Effector CD8-positive, alpha-beta T cell (primary cell): ENCODE measurements at regions not wholly inside any gene's neighbourhood (a gene's known extent, or its start where the extent isn't known, plus 50 kb on each side); places are given as distances from the start of the nearest gene placed in this dataset.
"Not testable (repeated sequence)": the region's sequence is repeated elsewhere in the genome, so short reads cannot be mapped to it uniquely, and the experiment has no call there.

ENCODE experiments used
- DNase-seq: peaks from one replicate; lab custom pipeline; 2025; lab: John Stamatoyannopoulos, UW

DNA sequence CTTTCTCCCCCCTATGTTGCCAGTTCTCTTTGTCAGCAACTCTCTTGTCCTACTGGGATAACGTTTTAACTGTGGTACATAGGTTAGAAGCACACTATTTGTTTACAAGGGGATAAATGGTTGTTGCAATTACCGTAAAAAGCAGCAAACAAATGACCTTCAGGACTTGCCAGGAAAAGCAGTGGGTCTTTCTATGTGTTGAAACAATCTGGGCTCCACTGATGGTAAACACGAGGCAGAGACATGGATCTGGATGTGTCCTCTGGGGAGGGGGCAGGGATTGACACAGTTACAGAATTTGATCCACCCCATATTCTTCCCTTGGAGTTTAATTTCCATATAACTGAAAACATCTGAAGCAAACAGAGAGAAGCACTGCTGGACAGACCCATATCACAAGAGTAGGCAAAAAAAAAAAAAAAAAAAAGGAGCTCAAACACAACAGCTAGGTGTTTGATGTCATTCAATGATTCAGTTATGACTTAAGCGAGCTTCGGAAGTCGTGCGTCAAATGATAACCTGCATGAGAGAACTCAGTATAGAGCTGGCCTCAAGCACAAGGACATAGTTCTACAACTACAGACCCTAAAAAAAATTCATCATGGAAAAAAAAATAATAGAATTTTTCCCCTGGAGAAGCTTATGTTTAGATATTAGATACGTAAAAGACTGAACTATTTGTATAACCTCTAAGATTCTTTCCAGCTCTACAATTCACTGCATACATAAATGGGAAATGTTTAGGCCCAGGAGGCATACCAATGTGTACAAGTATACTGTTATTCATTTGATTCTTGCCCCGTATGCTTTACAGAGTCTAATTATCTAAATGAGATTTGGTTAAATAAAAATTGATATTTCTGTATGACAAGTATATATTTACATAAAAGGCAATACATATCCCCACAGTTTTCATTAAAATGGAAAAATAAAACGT lies 127.7 kb downstream of the ALDH8A1 start:
- no peak for DNase-seq

DNA sequence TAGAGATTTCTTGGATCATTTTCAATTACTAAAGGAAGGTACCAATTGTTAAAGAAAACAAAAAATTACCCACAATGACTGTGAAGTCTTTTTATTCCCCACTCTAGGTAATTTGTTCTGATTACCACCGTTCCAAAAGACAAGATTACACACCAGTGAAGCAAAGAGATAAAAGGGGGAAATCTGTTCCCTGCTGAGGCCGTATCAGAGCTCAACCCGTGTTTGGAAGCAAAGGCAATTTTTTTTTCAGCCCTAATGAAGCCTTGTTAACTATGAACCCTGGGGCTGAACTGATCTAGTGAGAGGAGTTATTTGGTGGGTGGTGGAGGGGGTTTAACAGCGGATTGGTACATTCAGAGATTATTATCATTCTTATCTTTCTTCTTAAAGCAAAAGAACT lies 128.5 kb downstream of the ALDH8A1 start:
- no peak for DNase-seq

DNA sequence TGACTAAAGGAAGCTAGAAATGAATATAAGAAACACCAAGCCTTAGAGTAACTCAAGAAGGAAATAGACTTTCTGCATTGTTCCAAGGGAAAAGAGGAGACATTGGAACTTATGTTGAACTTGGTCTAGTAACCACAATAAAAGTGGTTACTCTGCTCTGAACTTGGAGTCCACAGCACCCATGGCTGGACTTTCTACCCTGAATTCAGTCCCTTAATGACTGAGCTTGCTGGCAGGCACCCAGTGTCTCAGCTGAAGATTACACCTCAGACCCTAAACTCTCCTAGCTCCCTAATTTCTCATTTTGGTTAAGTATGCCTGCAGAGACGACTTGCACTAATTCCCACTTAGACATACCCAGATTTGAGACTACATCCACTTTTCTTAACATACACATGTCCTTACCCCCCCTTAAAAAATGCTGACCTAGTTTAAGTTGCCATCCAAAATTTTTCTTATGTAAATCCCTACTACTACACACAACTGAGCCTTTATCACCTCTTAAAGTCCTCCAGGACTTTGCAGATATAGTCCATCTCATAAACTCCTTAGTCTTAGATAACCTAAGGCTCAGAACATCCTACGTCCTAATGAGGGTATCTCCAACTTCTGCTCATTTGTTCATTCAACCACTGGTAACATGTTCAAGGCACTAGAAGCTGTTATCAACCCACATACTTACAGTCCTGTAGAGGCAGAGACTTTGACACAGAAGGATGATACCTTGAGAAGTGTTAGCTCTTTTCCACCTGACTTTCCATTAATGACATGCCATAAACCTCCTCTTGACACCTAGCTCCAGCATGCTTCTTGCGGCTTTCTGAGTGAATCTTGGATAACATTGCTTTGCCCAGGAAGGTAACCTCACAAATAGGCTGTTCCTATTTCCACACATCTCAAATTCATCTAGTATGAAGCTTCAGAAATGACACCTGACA lies 129.8 kb downstream of the ALDH8A1 start:
- DNase-seq, result no peak

DNA sequence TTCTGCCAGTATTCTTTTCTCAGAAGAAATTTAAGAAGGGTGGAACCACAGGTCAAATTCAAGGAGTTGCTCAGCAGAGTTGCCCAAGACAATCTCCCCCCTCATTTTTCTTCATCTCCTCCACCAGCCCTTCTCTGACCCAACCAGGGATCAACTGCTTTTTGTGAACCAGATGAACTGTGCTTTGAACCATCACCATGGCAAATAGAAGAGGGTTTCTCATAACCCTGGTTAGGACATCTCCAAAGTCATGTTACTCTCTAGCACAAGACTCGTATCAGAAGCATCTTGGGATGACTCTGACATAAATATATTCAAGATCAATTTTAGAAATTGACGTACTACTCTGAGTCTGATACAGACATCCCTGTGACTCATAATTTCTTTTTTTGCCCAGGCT lies 130.7 kb downstream of the ALDH8A1 start:
- DNase-seq, result no peak

DNA sequence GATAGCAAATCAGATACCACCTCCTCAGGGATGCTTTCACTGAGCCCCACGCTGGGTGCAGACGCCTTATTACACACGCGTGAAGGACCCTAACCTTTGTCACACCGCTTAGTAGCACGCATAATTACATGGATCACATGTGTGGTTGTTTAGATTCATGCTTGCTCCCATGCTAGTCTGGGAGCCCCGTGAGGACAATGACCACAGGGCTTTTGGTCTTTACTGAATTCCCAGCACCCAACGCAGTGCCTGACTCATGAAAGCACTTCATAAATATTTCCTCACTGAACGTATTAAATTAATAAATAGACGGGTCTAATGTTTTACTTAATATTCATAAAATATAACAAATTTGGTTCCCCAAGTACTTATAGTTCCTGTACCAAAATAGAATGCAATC lies 132.5 kb downstream of the ALDH8A1 start:
- DNase-seq, result no peak

DNA sequence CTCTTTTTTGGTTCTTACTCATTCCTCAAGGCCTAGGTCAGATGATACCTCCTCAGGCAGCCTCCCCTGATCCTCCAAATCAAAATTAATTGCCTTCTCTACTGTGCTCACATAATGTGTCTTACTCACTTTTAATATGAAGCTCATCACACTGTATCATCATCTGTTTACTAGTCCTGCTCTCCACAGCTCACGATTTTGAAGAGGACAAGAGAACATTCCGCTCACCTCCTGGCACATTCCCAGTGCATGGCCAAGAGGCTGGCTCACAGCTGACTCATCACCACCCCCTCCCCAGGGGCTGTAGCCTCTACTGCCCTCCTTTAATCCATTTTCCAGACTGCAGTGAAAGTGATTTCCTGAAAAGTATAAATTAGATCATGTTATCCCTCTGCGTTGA lies 133.1 kb downstream of the ALDH8A1 start:
- no peak for DNase-seq

DNA sequence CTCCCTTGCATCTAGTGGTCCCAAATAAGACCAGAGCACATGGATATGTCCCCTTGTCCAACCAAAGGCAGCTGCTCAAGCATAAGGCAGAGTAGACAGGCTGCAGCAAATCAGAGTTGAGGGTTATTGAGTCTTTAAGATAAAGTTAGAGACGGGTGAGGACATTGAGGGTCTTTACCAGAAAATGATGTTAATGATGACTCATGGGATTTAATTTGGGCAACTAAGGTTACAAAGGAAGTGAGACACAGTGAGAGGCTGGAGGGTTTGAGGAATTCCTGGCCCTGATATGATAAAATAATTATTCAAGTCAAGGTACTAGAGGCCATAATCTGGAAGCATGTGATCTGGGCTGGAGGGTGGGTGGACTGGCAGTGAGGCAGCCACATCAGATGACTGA lies 133.6 kb downstream of the ALDH8A1 start:
- DNase-seq, result no peak

DNA sequence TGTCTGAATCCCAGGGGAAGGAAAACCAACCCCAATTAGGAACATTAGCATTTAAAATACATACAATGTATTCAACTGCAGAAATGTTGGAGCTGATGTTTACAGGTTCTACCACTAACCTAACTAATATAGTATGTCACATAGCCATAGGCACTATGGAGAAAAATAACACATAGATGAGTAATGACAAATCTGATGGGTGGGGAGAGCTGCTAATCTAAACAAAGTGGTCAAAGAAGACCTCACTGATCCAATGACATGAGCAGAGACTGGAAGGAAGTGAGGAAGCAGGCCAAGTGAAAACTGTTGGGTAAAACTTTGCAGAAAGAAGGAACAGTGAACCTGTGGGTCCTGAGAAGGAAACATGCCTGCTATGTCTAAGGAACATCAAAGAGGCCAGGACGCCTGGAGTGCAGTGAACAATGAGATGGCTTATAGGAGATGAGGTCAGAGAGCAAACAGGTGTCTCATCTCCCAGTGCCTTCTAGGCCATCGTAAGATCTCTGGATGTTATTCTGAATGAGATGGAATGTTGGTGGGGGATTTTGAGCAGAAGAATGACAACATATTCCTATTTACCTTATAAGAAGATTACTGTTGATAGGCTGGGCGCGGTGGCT lies 135.7 kb downstream of the ALDH8A1 start:
- DNase-seq, result no peak

DNA sequence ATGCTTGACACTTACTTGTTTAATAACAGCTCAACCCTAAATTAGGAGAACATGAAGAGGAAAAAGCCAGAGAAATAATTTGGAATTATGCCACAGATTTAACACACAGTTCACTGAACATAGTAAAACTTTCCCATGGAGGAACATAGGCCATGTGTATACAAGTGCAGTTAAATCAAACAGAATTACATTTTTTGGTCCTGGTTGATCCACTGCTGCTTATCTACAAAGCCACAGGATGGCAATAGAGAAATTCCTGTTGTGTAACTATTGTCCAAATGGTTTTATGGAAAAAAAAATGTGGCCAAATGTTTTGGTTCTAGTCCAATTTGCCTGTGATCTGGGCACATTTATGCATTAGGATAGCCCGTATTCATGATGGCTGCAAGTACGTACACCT lies 136.8 kb downstream of the ALDH8A1 start:
- no peak for DNase-seq

DNA sequence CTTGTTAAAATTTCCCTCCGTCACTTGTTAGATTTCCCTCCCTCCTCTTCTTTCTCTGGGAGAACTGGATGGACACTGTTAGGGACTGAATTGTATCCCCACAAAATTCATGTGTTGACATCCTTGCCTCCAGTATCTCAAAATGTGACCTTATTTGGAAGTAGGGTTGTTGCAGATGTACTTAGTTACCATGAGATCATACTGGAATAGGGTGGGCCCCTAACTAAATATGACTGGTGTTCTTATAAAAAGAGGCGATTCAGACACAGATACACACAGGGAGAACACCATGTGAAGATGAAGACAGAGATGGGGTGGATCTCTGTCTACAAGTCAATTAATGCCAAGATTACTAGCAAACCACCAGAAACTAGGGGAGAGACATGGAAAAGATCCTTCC lies 139.5 kb downstream of the ALDH8A1 start:
- DNase-seq, result no peak

DNA sequence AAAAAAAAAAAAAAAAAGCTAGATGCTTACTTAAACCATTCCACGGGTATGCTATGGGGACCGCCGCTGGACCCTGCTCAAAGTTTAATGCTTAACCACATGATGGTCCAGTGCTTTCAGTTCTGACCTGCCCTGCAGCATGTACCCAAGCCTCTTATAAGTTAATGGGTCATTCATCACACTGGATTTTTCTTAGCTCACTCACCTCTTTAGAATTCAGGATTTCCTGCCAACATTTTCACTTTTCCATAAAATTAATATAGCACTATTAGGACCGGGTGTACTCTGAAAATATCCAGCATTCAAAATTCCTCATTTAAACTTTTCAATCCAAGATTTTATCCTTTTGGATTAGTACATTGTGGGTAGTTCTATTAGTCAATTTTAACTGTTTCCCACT lies 140.8 kb downstream of the ALDH8A1 start:
- no peak for DNase-seq

DNA sequence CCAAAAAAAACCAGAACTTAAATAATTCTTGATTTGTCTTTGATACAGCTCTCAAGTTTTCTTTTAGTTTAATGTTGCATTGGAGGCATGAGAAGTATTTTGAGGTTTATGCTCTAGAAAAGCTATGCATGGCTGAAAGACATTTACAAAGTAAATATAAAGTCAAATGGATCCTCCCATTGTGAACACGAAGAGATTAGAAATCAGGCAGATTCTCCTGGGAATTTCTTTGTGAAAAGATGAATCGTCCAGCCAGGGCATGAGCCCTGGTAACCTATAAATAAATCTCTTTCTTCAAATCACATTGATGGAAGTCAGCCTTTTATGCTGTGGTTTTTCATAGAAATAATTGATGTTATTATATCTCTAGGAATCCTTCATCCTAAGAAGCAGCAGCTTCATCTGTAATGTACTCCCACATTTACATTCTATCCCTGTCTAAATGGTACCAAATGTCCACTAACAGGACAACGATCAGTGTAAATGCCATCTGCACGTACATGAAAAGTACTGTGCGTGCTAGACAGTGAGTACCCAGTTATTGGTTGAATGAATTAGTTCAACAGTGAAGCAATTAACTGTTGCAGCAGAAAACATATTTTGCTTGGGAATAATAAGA lies 143.6 kb downstream of the ALDH8A1 start:
- no peak for DNase-seq

DNA sequence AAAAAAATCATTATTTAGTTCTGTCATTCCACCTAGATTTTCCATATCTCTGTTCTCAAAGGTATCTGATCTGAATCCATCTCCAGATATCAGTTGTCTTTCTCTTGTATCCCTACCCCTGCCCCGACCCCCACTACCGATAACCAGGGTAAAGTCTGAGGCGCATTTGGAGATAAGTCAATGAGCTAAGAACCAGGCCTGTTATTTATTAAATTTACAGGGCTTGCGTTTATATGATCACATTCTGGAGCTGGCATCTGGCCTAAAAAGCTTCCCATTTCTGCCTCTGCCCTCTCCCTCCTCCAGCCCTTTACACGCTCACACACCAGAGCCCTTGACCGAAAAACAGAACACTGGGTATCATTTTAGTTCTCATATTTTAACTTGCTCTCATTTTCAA lies 144.7 kb downstream of the ALDH8A1 start:
- no peak for DNase-seq

DNA sequence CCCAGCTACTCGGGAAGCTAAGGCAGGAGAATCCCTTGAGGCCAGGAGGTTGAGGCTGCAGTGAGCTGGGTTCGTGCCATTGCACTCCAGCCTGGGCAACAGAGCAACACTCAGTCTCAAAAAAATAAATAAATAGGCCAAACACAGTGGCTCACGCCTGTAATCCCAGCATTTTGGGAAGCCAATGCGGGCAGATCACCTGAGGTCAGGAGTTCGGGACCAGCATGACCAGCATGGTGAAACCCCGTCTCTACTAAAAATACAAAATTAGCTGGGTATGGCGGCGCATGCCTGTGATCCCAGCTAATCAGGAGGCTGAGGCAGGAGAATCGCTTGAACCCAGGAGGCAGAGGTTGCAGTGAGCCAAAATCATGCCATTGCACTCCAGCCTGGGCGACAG lies 145.6 kb downstream of the ALDH8A1 start:
- not testable (repeated sequence) for DNase-seq

DNA sequence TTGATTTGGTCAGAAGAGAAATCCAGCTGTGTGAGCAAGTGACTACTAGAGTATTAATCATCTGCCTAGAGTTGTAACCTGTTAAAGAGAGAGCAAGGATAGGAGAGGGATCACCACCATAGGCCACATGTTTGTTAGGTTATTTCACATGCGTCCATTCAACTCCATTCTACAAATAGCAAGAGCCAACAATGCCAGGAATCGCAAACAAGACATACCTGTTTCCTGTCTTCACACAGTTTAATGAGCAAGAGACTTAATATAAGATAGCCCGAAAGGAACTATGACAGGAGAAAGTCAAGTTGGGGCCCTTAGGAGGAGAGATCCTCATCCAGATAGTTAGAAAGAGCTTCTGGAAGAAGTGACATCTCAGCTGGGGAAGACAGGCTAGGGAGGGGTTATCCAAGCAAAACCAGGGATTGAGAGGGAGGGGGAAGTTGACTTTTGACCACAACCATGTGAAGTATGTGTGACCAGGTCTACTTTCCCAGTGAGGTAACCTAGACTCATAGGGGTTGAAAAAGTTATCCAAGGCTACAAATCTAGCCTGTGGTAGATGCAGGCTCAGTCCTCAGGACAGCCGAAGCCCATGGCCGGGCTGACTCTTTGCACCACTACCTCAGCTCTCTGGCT lies 147.4 kb downstream of the ALDH8A1 start:
- no peak for DNase-seq

DNA sequence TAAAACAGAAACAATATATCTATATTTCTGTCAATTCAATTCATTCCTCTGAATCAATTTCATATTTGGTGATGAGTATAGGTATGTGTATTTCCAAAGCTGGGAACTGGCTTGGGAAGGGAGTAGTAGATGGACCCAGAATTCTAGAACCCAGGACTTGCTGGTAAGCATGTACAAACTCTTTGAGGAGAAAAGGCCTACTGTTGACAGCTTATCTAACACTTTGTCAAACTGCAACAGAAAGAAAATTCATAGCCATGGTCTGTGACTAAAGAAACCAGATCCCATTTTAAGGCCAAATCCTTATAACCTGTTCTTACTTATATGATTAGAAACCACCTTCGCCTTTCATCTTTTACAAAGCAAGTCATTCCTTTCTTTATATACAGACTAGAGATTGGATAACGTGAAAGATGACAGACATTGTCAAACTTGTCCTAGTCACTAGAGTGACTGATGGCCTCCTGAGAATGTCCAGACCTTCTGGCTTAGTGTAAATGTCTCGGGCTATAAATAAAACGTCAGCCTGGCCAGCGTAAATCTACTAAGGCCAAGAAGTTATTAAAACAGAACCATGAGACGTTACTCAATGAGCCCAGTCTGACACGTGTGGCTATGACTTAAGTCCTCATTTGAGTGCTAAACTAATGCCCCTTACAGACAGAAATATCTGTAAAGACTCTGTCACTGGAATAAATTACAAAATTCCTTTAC lies 152.3 kb downstream of the ALDH8A1 start:
- no peak for DNase-seq

DNA sequence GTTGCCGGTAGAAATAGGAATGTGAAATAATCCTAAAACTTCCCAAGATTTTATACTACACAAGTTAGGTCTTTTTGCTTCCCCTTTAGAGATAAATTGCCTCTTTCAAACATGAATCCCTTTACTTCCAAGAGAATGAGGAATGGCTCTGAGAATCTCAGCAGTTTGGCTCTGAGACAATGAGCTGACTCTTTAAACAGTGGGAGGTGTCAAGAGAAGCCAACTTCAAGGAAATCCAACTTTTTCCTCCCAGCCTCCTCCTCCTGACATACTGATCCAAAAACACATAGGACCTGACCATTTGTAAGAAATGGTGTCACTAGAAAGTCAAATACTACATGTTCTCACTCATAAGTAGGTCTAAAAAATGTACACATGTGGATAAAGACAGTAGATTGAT lies 154.2 kb downstream of the ALDH8A1 start:
- DNase-seq, result no peak

DNA sequence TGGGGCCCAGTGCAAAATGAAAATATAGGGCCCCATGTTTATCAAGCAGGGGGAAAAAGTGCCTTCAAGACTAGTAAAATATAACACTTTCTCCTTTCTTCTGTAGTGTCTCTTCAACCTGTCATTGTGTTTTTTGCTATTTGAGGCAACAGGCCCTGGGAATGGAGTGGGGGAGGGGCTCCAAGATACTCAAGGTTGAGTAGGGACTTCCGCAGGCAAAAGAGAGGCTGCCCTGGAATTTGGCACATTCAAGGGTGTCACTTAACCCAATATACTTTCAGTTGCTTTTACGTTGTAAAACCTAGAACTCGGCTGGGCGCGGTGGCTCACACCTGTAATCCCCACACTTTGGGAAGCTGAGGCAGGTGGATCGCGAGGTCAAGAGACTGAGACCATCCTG lies 154.9 kb downstream of the ALDH8A1 start:
- no peak for DNase-seq

DNA sequence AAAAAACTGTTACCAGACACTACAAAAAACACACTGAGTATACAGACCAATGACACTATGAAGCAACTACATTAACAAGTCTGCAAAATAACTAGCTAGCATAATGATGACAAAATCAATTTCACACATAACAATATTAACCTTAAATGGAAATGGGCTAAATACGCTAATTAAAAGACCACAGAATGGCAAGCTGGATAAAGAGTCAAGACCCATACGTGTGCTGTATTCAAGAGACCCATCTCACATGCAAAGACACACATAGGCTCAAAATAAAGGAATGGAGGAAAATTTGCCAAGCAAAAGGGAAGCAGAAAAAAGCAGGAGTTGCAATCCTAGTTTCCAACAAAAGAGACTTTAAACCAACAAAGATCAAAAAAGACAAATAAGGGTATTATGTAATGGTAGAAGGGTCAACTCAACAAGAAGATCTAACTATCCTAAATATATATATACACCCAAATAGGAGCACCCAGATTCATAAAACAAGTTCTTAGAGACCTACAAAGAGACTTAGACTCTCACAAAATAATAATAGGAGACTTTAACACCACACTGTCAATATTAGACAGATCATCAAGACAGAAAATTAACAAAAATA lies 158.6 kb downstream of the ALDH8A1 start:
- not testable (repeated sequence) for DNase-seq

DNA sequence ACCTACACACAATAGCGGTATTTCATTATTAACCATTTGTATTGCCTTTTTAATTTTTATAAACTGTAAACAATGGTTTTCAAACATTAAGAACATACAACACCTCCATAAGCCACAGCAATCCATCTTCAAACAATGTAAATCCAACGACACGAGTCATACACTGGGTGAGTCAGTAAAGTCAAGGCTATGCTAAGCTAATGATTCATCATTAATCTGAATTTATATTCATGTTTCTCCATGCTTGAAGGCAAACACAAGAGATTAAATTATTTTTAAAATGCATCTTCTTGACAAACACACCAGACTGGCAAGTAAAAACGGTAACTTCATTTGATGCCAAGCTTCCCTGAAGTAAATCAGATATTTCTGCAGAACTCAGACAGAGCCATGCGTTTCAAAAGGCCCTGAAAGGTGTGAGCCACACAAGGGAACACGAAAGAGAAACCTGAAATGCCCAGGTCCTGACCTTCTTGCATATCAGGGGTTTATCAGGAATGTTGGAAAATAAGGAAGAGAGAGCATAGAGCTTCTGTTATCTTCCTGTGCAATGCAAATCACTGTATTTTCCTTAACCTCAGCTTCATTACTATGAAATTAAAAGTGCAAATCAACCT lies 162.5 kb downstream of the ALDH8A1 start:
- no peak for DNase-seq
